GM23338 (cell line): ENCODE measurements at regions not wholly inside any gene's neighbourhood (a gene's known extent, or its start where the extent isn't known, plus 50 kb on each side); places are given as distances from the start of the nearest gene placed in this dataset.

ENCODE experiments used
- ATAC-seq: fragments of 200-7000 bp; cut with Tn5 transposase; 3 replicates; pipeline ENCODE4 v1.9.1; 2020
- DNase-seq: peaks from one replicate; pipeline ENCODE4 v3.0.0-alpha.2; 2015; ENCODE audit warnings: low spot score
- H2AFZ ChIP-seq: fragments of 200-600 bp; sonication (generic); 2 replicates; pipeline ENCODE4 v1.8.0; 2016; ENCODE audit warnings: antibody characterized with exemption, mild to moderate bottlenecking, moderate library complexity
- H3F3A ChIP-seq: fragments of 200-600 bp; sonication (generic); replicated peaks from 2 replicates; pipeline ENCODE4 v1.8.0; 2017; ENCODE audit warnings: antibody characterized with exemption, mixed run types, low read depth
- H3K27ac ChIP-seq: fragments of 200-600 bp; sonication (generic); 2 replicates; pipeline ENCODE4 v1.6.1; 2016; ENCODE audit warnings: low read depth
- H3K27me3 ChIP-seq: fragments of 200-600 bp; sonication (generic); 2 replicates; pipeline ENCODE4 v1.8.0; 2016; ENCODE audit warnings: mild to moderate bottlenecking, mixed run types, moderate library complexity; ENCODE audit not compliant: insufficient read depth
- H3K36me3 ChIP-seq: fragments of 200-600 bp; sonication (generic); 2 replicates; pipeline ENCODE4 v1.8.0; 2016; ENCODE audit warnings: mild to moderate bottlenecking; ENCODE audit not compliant: insufficient read depth
- H3K4me1 ChIP-seq: fragments of 200-600 bp; sonication (generic); 2 replicates; pipeline ENCODE4 v1.8.0; 2016; ENCODE audit warnings: mild to moderate bottlenecking, moderate library complexity; ENCODE audit not compliant: insufficient read depth
- H3K4me2 ChIP-seq: fragments of 200-600 bp; sonication (generic); 2 replicates; pipeline ENCODE4 v1.7.1; 2017; ENCODE audit warnings: mixed run types
- H3K4me3 ChIP-seq: fragments of 200-600 bp; sonication (generic); 2 replicates; pipeline ENCODE4 v1.6.1; 2016; ENCODE audit warnings: mixed run types
- H3K79me2 ChIP-seq: fragments of 200-600 bp; sonication (generic); replicated peaks from 2 replicates; pipeline ENCODE4 v1.8.0; 2017; ENCODE audit warnings: mild to moderate bottlenecking; ENCODE audit not compliant: insufficient read depth
- H3K9me2 ChIP-seq: fragments of 200-600 bp; sonication (generic); 2 replicates; pipeline ENCODE4 v1.8.0; 2017; ENCODE audit not compliant: insufficient read depth
- H4K20me1 ChIP-seq: fragments of 200-600 bp; sonication (generic); replicated peaks from 2 replicates; pipeline ENCODE4 v1.8.0; 2017; ENCODE audit warnings: mild to moderate bottlenecking; ENCODE audit not compliant: insufficient read depth
- H3K27ac Mint-ChIP-seq: 2 replicates; pipeline ENCODE4 v1.8.0; 2020; ENCODE audit warnings: inconsistent platforms, mild to moderate bottlenecking, moderate library complexity, mixed read lengths
- H3K27me3 Mint-ChIP-seq: 3 replicates; pipeline ENCODE4 v1.8.0; 2022; ENCODE audit warnings: low read depth, mild to moderate bottlenecking, moderate library complexity, mixed read lengths, inconsistent platforms; ENCODE audit not compliant: insufficient read depth, poor library complexity
- H3K36me3 Mint-ChIP-seq: 3 replicates; pipeline ENCODE4 v1.8.0; 2021; ENCODE audit warnings: low read depth, mild to moderate bottlenecking, inconsistent platforms, moderate library complexity, mixed read lengths
- H3K4me1 Mint-ChIP-seq: 3 replicates; pipeline ENCODE4 v1.8.0; 2020; ENCODE audit warnings: mild to moderate bottlenecking, inconsistent platforms, mixed read lengths
- H3K4me3 Mint-ChIP-seq: 3 replicates; pipeline ENCODE4 v1.8.0; 2021; ENCODE audit warnings: moderate library complexity, mild to moderate bottlenecking, inconsistent platforms, mixed read lengths
- H3K9me3 Mint-ChIP-seq: 3 replicates; pipeline ENCODE4 v1.8.0; 2020; ENCODE audit warnings: moderate library complexity, mild to moderate bottlenecking, inconsistent platforms, mixed read lengths
- CREB1 ChIP-seq: fragments of 250-450 bp; sonication (Bioruptor Pico); IDR thresholded peaks from 2 replicates; pipeline ENCODE4 v1.5.0; 2020; ENCODE audit warnings: low read depth, mild to moderate bottlenecking, moderate library complexity
- CTCF ChIP-seq, 2 experiments: fragments of 200-600 bp in 1 of 2; sonication (generic) in 1 of 2; conservative IDR thresholded peaks; 2 replicates each; pipeline versions ENCODE4 v1.5.1 to v1.6.1; 2016 to 2017; ENCODE audit warnings: antibody characterized with exemption in 2 of 2, low read depth in 2 of 2, mild to moderate bottlenecking in 2 of 2, moderate library complexity in 1 of 2
- ETS1 ChIP-seq: IDR thresholded peaks from 2 replicates; pipeline ENCODE4 v1.6.1; 2016; ENCODE audit warnings: antibody characterized with exemption
- NANOG ChIP-seq: IDR thresholded peaks from 2 replicates; pipeline ENCODE4 v1.6.1; 2016; ENCODE audit warnings: antibody characterized with exemption, borderline replicate concordance
- POLR2AphosphoS5 ChIP-seq: IDR thresholded peaks from 2 replicates; pipeline ENCODE4 v1.6.1; 2016; ENCODE audit warnings: antibody characterized with exemption, low read depth
- REST ChIP-seq: IDR thresholded peaks from one replicate; pipeline ENCODE4 v1.6.1; 2018; ENCODE audit warnings: antibody characterized with exemption; ENCODE audit not compliant: unreplicated experiment
- STAT1 ChIP-seq: IDR thresholded peaks from one replicate; pipeline ENCODE4 v1.6.1; 2016; ENCODE audit warnings: antibody characterized with exemption; ENCODE audit not compliant: unreplicated experiment
- ZNF114 ChIP-seq: fragments of 250-450 bp; sonication (Bioruptor Pico); IDR thresholded peaks from 2 replicates; pipeline ENCODE4 v1.5.0; 2020; ENCODE audit warnings: mild to moderate bottlenecking, moderate library complexity

- TF ChIP-seq ETS1 = no peak
- no peak for TF ChIP-seq NANOG
- no peak for TF ChIP-seq ZNF114 (CRISPR knock-in tag)
Measured at GRCh38 chr10:9253121-9253520, 1198.6 kb downstream of the GATA3 start (continued).

- Histone ChIP-seq H3K36me3 (no peaks in the 10 kb centered on the region), H3K4me2 (no peak overlapping the region), H3K4me3 (no peak overlapping the region), H3K27me3 (no peaks in the 10 kb centered on the region), H4K20me1 (no peaks in the 10 kb centered on the region), H3K9me2 (no peaks in the 10 kb centered on the region), H3F3A (no peaks in the 10 kb centered on the region), H2AFZ (no peak overlapping the region), H3K27ac (no peak overlapping the region), H3K79me2 (no peaks in the 10 kb centered on the region), H3K4me1 (no peaks in the 10 kb centered on the region)
- no peak overlapping the region for H3K27ac Mint-ChIP-seq
- H3K36me3 Mint-ChIP-seq = no peaks in the 10 kb centered on the region
- H3K9me3 Mint-ChIP-seq = no peaks in the 10 kb centered on the region
- ATAC-seq = no peak
- H3K27me3 Mint-ChIP-seq = no peaks in the 10 kb centered on the region
- H3K4me1 Mint-ChIP-seq = no peaks in the 10 kb centered on the region
- DNase-seq = no peak
- no peak overlapping the region for H3K4me3 Mint-ChIP-seq
- no peak for TF ChIP-seq REST
- no peak for TF ChIP-seq CTCF (conservative IDR thresholded peaks at IDR 0.05; ENCODE audit: low read depth in 2 of 2)
- no peak for TF ChIP-seq POLR2AphosphoS5
- no peak for TF ChIP-seq STAT1
- no peak for TF ChIP-seq CREB1 (CRISPR knock-in tag)
- TF ChIP-seq ETS1 = no peak
Measured at GRCh38 chr10:9254353-9254752, 1199.9 kb downstream of the GATA3 start.
